Smooth muscle cell (in vitro differentiated cells): ENCODE measurements at regions not wholly inside any gene's neighbourhood (a gene's known extent, or its start where the extent isn't known, plus 50 kb on each side); places are given as distances from the start of the nearest gene placed in this dataset.

Experiments
- DNase-seq: peaks from one replicate; lab custom pipeline; 2025; ENCODE audit not compliant: unreplicated experiment; lab: John Stamatoyannopoulos, UW
- H2AFZ ChIP-seq: fragments of 200-600 bp; sonication (generic); 2 replicates; pipeline ENCODE4 v1.6.0; 2016; ENCODE audit warnings: antibody characterized with exemption, low read depth, mild to moderate bottlenecking
- H3F3A ChIP-seq: fragments of 200-600 bp; sonication (generic); 2 replicates; pipeline ENCODE4 v1.6.0; 2017; ENCODE audit warnings: antibody characterized with exemption, low read depth
- H3K27ac ChIP-seq: fragments of 200-600 bp; sonication (generic); 2 replicates; pipeline ENCODE4 v1.5.1; 2016; ENCODE audit warnings: low read depth, mild to moderate bottlenecking
- H3K27me3 ChIP-seq: fragments of 200-600 bp; sonication (generic); 2 replicates; pipeline ENCODE4 v1.6.1; 2016; ENCODE audit warnings: low read depth, mild to moderate bottlenecking
- H3K36me3 ChIP-seq: fragments of 200-600 bp; sonication (generic); 2 replicates; pipeline ENCODE4 v1.5.1; 2016; ENCODE audit warnings: low read depth
- H3K4me1 ChIP-seq: fragments of 200-600 bp; sonication (generic); 2 replicates; pipeline ENCODE4 v1.5.1; 2016; ENCODE audit warnings: low read depth
- H3K4me2 ChIP-seq: fragments of 200-600 bp; sonication (generic); 2 replicates; pipeline ENCODE4 v1.6.0; 2016; ENCODE audit warnings: mild to moderate bottlenecking
- H3K4me3 ChIP-seq: fragments of 200-600 bp; sonication (generic); 2 replicates; pipeline ENCODE4 v1.5.1; 2016; ENCODE audit warnings: mild to moderate bottlenecking
- H3K79me2 ChIP-seq: fragments of 200-600 bp; sonication (generic); 2 replicates; pipeline ENCODE4 v1.6.0; 2016; ENCODE audit warnings: low read depth, mild to moderate bottlenecking
- H3K9ac ChIP-seq: fragments of 200-600 bp; sonication (generic); 2 replicates; pipeline ENCODE4 v1.6.0; 2016; ENCODE audit warnings: low read depth
- H3K9me3 ChIP-seq: fragments of 200-600 bp; sonication (generic); replicated peaks from 2 replicates; pipeline ENCODE4 v1.5.1; 2016; ENCODE audit warnings: low read depth
- H4K20me1 ChIP-seq: fragments of 200-600 bp; sonication (generic); 2 replicates; pipeline ENCODE4 v1.6.0; 2016; ENCODE audit warnings: low read depth
- WGBS: methylation state at CpG from one replicate; pipeline ENCODE4 v1.1.7; 2016; ENCODE audit warnings: low lambda C conversion rate; 5-methylcytosine and 5-hydroxymethylcytosine counted together
- TF ChIP-seq, protein P1 (sequence below): fragments of 200-600 bp; sonication (generic); IDR thresholded peaks from 2 replicates; pipeline ENCODE4 v1.5.1; 2017; ENCODE audit warnings: borderline replicate concordance, mild to moderate bottlenecking, antibody characterized with exemption; ENCODE audit not compliant: insufficient read depth, poor library complexity, severe bottlenecking

DNA sequence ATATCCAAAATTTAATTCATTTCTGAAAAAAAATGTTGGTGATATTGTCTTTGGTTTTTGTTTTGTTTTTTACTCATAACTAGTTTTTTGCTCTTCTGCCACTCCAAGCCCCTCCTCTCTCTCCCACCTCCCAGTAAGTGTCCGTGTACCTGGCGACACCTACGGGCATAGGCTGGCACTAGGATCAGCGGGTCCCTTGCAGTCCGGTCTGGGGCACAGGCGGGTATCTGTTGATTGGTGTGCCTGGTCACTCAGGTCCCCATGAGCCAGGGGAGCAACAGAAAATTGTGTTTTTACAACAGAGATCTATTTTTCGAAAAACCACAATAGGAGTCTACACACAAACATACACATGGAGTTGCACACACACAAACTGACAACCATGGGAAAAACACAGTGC lies 104.8 kb downstream of the ZIC5 start:
- Histone ChIP-seq H3K4me3 (no peak overlapping the region), H3K4me1 (peaks cover 53% of the 10 kb centered on the region), H3K9ac (no peak overlapping the region), H4K20me1 (no peaks in the 10 kb centered on the region), H3K27me3 (peaks cover 10% of the 10 kb centered on the region), H3F3A (no peaks in the 10 kb centered on the region), H3K9me3 (no peaks in the 10 kb centered on the region), H3K79me2 (no peaks in the 10 kb centered on the region), H3K4me2 (no peak overlapping the region), H2AFZ (no peak overlapping the region), H3K36me3 (no peaks in the 10 kb centered on the region), H3K27ac (no peak overlapping the region)
- TF ChIP-seq, protein P1, sequence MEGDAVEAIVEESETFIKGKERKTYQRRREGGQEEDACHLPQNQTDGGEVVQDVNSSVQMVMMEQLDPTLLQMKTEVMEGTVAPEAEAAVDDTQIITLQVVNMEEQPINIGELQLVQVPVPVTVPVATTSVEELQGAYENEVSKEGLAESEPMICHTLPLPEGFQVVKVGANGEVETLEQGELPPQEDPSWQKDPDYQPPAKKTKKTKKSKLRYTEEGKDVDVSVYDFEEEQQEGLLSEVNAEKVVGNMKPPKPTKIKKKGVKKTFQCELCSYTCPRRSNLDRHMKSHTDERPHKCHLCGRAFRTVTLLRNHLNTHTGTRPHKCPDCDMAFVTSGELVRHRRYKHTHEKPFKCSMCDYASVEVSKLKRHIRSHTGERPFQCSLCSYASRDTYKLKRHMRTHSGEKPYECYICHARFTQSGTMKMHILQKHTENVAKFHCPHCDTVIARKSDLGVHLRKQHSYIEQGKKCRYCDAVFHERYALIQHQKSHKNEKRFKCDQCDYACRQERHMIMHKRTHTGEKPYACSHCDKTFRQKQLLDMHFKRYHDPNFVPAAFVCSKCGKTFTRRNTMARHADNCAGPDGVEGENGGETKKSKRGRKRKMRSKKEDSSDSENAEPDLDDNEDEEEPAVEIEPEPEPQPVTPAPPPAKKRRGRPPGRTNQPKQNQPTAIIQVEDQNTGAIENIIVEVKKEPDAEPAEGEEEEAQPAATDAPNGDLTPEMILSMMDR: no peak
- WGBS: 95% methylated on average over 7 of the region's 7 CpGs
- no peak for DNase-seq

DNA sequence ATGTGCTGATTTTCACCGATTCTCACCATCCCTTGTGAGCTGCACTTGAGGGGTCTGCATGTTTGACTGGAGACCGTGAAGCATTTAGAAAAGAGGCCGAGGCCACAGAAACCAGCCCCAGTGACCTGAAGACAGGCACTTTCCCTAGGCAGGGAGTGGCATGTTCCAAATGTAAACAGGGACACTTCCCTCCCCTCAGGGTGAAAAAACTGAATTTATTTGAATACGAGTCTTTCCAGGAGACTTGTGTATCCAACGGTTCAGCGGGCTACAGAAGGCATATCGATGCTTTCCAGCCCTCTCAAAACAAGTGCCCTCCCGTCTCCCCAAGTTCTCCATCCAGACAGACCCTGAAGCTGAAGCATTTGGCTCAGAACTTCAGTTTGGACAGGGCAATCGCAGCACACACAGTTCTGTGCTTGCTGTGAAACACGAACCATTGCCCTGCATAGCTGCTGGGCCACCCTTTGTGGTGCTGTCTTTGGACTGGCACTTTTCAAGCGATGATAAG lies 106.1 kb downstream of the ZIC5 start:
- Histone ChIP-seq H4K20me1 (no peaks in the 10 kb centered on the region), H3K79me2 (no peaks in the 10 kb centered on the region), H2AFZ (no peak overlapping the region), H3K4me2 (no peak overlapping the region), H3K36me3 (no peaks in the 10 kb centered on the region), H3K27ac (no peak overlapping the region), H3F3A (no peaks in the 10 kb centered on the region), H3K4me3 (no peak overlapping the region), H3K27me3 (peaks cover 10% of the 10 kb centered on the region), H3K9me3 (no peaks in the 10 kb centered on the region), H3K4me1 (peaks cover 53% of the 10 kb centered on the region), H3K9ac (no peak overlapping the region)
- no peak for DNase-seq
- TF ChIP-seq, protein P1: no peak
- WGBS: 89% methylated on average over 11 of the region's 11 CpGs

DNA sequence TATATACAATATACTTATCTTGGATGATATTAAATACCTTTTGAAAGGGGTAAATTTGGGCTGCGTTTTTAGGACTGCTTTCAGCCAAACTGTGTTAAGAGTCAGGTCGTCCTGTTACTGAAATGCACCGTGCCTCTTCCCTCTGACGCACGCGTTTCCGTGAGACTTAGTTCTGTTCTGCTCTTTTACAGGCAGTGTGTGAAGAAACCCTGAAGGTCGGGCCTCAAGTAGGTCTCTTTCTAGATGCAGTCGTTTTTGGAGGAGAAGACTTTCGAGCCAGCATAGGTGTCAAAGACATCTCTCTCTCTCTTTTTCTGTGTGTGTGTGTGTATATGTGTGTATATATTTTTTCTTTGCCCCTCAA lies 107.0 kb downstream of the ZIC5 start:
- Histone ChIP-seq H2AFZ (no peak overlapping the region), H3K79me2 (no peaks in the 10 kb centered on the region), H3K36me3 (no peaks in the 10 kb centered on the region), H3K4me2 (no peak overlapping the region), H3K27ac (no peak overlapping the region), H4K20me1 (no peaks in the 10 kb centered on the region), H3K4me1 (peaks cover 53% of the 10 kb centered on the region), H3K9ac (no peak overlapping the region), H3K9me3 (no peaks in the 10 kb centered on the region), H3F3A (no peaks in the 10 kb centered on the region), H3K4me3 (no peak overlapping the region), H3K27me3 (peaks cover 5% of the 10 kb centered on the region)
- WGBS: 74% methylated on average over 10 of the region's 10 CpGs
- TF ChIP-seq, protein P1: no peak
- DNase-seq: no peak

DNA sequence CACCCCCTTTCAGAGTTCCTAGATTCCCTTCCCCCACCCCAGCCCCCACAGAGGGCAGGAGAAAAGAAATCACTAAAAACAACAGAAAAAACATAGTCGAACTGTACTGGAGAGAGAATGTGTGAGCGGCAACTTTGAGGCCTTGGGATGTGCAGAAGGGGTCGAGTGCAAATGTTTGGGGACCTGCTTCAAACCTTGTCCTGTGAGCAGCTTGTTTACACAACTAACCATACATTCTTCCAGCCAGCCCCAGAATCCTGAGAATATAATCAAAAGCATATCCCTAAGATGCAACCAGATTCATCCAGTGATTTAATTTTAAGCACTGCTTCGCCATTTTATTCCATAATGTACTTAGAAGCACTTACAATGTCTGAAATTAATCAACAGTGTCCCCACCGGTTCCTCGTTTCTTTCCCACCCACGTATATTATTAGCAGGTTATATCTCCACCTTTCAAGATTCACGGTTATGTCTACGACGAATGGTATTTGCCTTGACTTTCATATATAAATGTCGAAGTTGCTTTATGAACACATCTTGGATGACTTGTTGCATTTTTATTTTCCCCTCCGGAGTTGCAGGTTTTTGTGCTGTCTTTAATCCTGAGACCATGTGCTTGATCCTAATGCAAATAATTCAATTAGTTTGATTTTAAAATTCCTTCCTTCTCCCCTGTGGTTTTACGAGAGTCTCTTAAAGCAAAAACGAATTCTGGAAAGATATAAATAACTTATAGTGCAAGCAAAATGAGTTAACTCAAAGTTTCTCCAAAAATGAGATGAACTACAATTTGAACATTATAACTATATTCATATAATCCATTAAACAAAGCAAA lies 107.6 kb downstream of the ZIC5 start:
- Histone ChIP-seq H3K9me3 (no peaks in the 10 kb centered on the region), H2AFZ (no peak overlapping the region), H3K4me1 (peaks cover 54% of the 10 kb centered on the region), H3K4me3 (no peak overlapping the region), H4K20me1 (no peaks in the 10 kb centered on the region), H3K36me3 (no peaks in the 10 kb centered on the region), H3F3A (no peaks in the 10 kb centered on the region), H3K4me2 (no peak overlapping the region), H3K27me3 (peaks cover 1% of the 10 kb centered on the region), H3K27ac (no peak overlapping the region), H3K9ac (no peak overlapping the region), H3K79me2 (no peaks in the 10 kb centered on the region)
- 94% methylated on average over 14 of the region's 14 CpGs for WGBS
- TF ChIP-seq, protein P1: no peak
- DNase-seq: no peak
